CD4-positive, alpha-beta T cell (primary cell): ENCODE measurements at regions not wholly inside any gene's neighbourhood (a gene's known extent, or its start where the extent isn't known, plus 50 kb on each side); places are given as distances from the start of the nearest gene placed in this dataset.

ENCODE experiments used
- ATAC-seq: fragments of 200-7000 bp; cut with Tn5 transposase; one replicate; pipeline ENCODE4 v1.10.0; 2022; ENCODE audit warnings: mild to moderate bottlenecking; ENCODE audit not compliant: poor library complexity
- CTCF ChIA-PET: fragments of 350-600 bp; sonication (Branson Sonifier 250); formaldehyde crosslinking; loops from one replicate; lab custom pipeline; 2021; ENCODE audit warnings: antibody characterized with exemption, inconsistent platforms; lab: Charles Lee
- POLR2A ChIA-PET: fragments of 350-600 bp; sonication (Branson Sonifier 250); formaldehyde crosslinking; loops from one replicate; lab custom pipeline; 2021; ENCODE audit warnings: antibody characterized with exemption, inconsistent platforms; lab: Charles Lee
- DNase-seq, 14 experiments: peaks; one replicate each; pipeline ENCODE4 v3.0.0-alpha.2; 2013 to 2020; ENCODE audit warnings: mixed read lengths in 2 of 14
- H3K27ac ChIP-seq, 2 donors: one replicate each; pipeline versions ENCODE4 v1.5.1 to v1.7.0; 2013; ENCODE audit warnings: low read length in 2 of 2, low read depth in 1 of 2, mild to moderate bottlenecking in 1 of 2
- H3K27me3 ChIP-seq, 2 experiments: 1 replicate in 1 of 2; 2 replicates in 1 of 2; pipeline versions ENCODE4 v1.6.1 to v1.7.0; 2013; ENCODE audit warnings: low read length in 2 of 2, control low read depth in 1 of 2, mild to moderate bottlenecking in 1 of 2, moderate library complexity in 1 of 2; ENCODE audit not compliant: insufficient read depth in 2 of 2, control insufficient read depth in 1 of 2
- H3K36me3 ChIP-seq: one replicate; pipeline ENCODE4 v1.6.1; 2013; ENCODE audit warnings: low read length, control low read depth; ENCODE audit not compliant: insufficient read depth
- H3K4me1 ChIP-seq: one replicate; pipeline ENCODE4 v1.6.1; 2013; ENCODE audit warnings: low read length, control low read depth; ENCODE audit not compliant: insufficient read depth
- H3K4me3 ChIP-seq: one replicate; pipeline ENCODE4 v1.5.1; 2013; ENCODE audit warnings: mild to moderate bottlenecking, low read length, moderate library complexity
- H3K9me3 ChIP-seq, 2 experiments: 1 replicate in 1 of 2; 2 replicates in 1 of 2; pipeline versions ENCODE4 v1.6.1 to v1.7.0; 2013; ENCODE audit warnings: low read length in 2 of 2, mild to moderate bottlenecking in 2 of 2, control low read depth in 1 of 2, moderate library complexity in 1 of 2; ENCODE audit not compliant: control insufficient read depth in 1 of 2, insufficient read depth in 1 of 2
- H3K27ac Mint-ChIP-seq: one replicate; pipeline ENCODE4 v1.8.0; 2020; ENCODE audit warnings: mixed read lengths
- H3K27me3 Mint-ChIP-seq: one replicate; pipeline ENCODE4 v1.8.0; 2021; ENCODE audit warnings: mixed read lengths
- H3K36me3 Mint-ChIP-seq: one replicate; pipeline ENCODE4 v1.8.0; 2021; ENCODE audit warnings: low read depth, mixed read lengths
- H3K4me1 Mint-ChIP-seq: one replicate; pipeline ENCODE4 v1.8.0; 2021; ENCODE audit warnings: low read depth, mixed read lengths
- H3K4me3 Mint-ChIP-seq: one replicate; pipeline ENCODE4 v1.8.0; 2020; ENCODE audit warnings: mild to moderate bottlenecking, mixed read lengths
- H3K9me3 Mint-ChIP-seq: one replicate; pipeline ENCODE4 v1.8.0; 2020; ENCODE audit warnings: mixed read lengths
- CTCF ChIP-seq: fragments of 200-600 bp; IDR thresholded peaks from one replicate; pipeline ENCODE4 v1.8.0; 2022; ENCODE audit warnings: antibody characterized with exemption, mild to moderate bottlenecking
- intact Hi-C, 2 experiments: fragments of 100-400 bp; cut with DNase I in 1 of 2; cut with micrococcal nuclease in 1 of 2; formaldehyde crosslinking; loops; one replicate each; pipeline versions ENCODE4 v1.15.1 to v1.9.0; 2023 to 2025; cut with DNase I, micrococcal nuclease

- CTCF ChIA-PET = no interaction called here
Observed at GRCh38 chr16:25464058-25464457, 206.4 kb upstream of the ZKSCAN2 start.

GRCh38 chr16:25449802-25450201 is 192.2 kb upstream of the ZKSCAN2 start:
- intact Hi-C loops = no loop called here
- H3K4me3 Mint-ChIP-seq = no peak overlapping the region
- ATAC-seq (no peak), DNase-seq (no peak)
- no peak overlapping the region for H3K27ac Mint-ChIP-seq
- Histone ChIP-seq H3K27me3 (no peaks in the 10 kb centered on the region), H3K9me3 (no peaks in the 10 kb centered on the region), H3K36me3 (no peaks in the 10 kb centered on the region), H3K4me1 (no peaks in the 10 kb centered on the region), H3K4me3 (no peak overlapping the region), H3K27ac (no peak overlapping the region)
- ChIA-PET POLR2A (no interaction called here), CTCF (no interaction called here)
- H3K27me3 Mint-ChIP-seq = peaks cover 19% of the 10 kb centered on the region
- H3K4me1 Mint-ChIP-seq = no peaks in the 10 kb centered on the region
- TF ChIP-seq CTCF = no peak
- H3K36me3 Mint-ChIP-seq = no peaks in the 10 kb centered on the region
- no peaks in the 10 kb centered on the region for H3K9me3 Mint-ChIP-seq

More at GRCh38 chr16:25464058-25464457, 206.4 kb upstream of the ZKSCAN2 start:
- Mint-ChIP-seq H3K27ac (no peak overlapping the region), H3K9me3 (no peaks in the 10 kb centered on the region), H3K4me3 (no peak overlapping the region), H3K27me3 (peaks cover 10% of the 10 kb centered on the region), H3K4me1 (no peaks in the 10 kb centered on the region), H3K36me3 (no peaks in the 10 kb centered on the region)
- Histone ChIP-seq H3K27ac (no peak overlapping the region), H3K4me1 (no peaks in the 10 kb centered on the region), H3K9me3 (no peaks in the 10 kb centered on the region), H3K36me3 (no peaks in the 10 kb centered on the region), H3K4me3 (no peak overlapping the region), H3K27me3 (no peaks in the 10 kb centered on the region)
- DNase-seq (no peak), ATAC-seq (no peak)
- intact Hi-C loops = no loop called here
- no peak for TF ChIP-seq CTCF
- POLR2A ChIA-PET = no interaction called here

- Histone ChIP-seq H3K9me3 (no peaks in the 10 kb centered on the region), H3K4me1 (no peaks in the 10 kb centered on the region), H3K27ac (no peak overlapping the region), H3K4me3 (no peak overlapping the region), H3K27me3 (peaks cover 0 to 20% of the 10 kb centered on the region in 2 experiments), H3K36me3 (no peaks in the 10 kb centered on the region)
- Mint-ChIP-seq H3K36me3 (no peaks in the 10 kb centered on the region), H3K27me3 (peaks cover 48% of the 10 kb centered on the region), H3K27ac (no peak overlapping the region), H3K9me3 (no peaks in the 10 kb centered on the region), H3K4me3 (no peak overlapping the region), H3K4me1 (no peaks in the 10 kb centered on the region)
- intact Hi-C loops = no loop called here
- no peak for TF ChIP-seq CTCF
- ChIA-PET POLR2A (no interaction called here), CTCF (no interaction called here)
- no peak for ATAC-seq
- no peak for DNase-seq
Observed at GRCh38 chr16:25443994-25444393, 186.3 kb upstream of the ZKSCAN2 start.
